ENCODE measurements at regions not wholly inside any gene's neighbourhood (a gene's known extent, or its start where the extent isn't known, plus 50 kb on each side); places are given as distances from the start of the nearest gene placed in this dataset.

- no peak for TF ChIP-seq GATA2 (IDR thresholded peaks at IDR 0.05; ENCODE audit: low read depth, low read length)
- TF ChIP-seq GATA3 (IDR thresholded peaks at IDR 0.05; ENCODE audit: low read depth, low read length), result no peak
Observed at GRCh38 chr22:49284056-49284784, 543.5 kb downstream of the BRD1 start.

GRCh38 chr22:49282596-49282995 is 545.1 kb downstream of the BRD1 start:
- TF ChIP-seq GATA3 (IDR thresholded peaks at IDR 0.05; ENCODE audit: low read depth, low read length) (no peak), GATA2 (IDR thresholded peaks at IDR 0.05; ENCODE audit: low read depth, low read length) (no peak)

GRCh38 chr22:49281467-49282340 is 546.0 kb downstream of the BRD1 start:
- TF ChIP-seq GATA2 (IDR thresholded peaks at IDR 0.05; ENCODE audit: low read depth, low read length), result no peak
- TF ChIP-seq GATA3 (IDR thresholded peaks at IDR 0.05; ENCODE audit: low read depth, low read length), result no peak

GRCh38 chr22:49278340-49278739 is 549.3 kb downstream of the BRD1 start:
- no peak for TF ChIP-seq GATA2 (IDR thresholded peaks at IDR 0.05; ENCODE audit: low read depth, low read length)
- TF ChIP-seq GATA3 (IDR thresholded peaks at IDR 0.05; ENCODE audit: low read depth, low read length), result no peak

- TF ChIP-seq GATA2 (IDR thresholded peaks at IDR 0.05; ENCODE audit: low read depth, low read length) (no peak), GATA3 (IDR thresholded peaks at IDR 0.05; ENCODE audit: low read depth, low read length) (no peak)
Observed at GRCh38 chr22:49276567-49276966, 551.1 kb downstream of the BRD1 start.

- TF ChIP-seq GATA3 (IDR thresholded peaks at IDR 0.05; ENCODE audit: low read depth, low read length), result no peak
- TF ChIP-seq GATA2 (IDR thresholded peaks at IDR 0.05; ENCODE audit: low read depth, low read length), result no peak
Observed at GRCh38 chr22:49274754-49275380, 552.8 kb downstream of the BRD1 start.

- TF ChIP-seq GATA3 (IDR thresholded peaks at IDR 0.05; ENCODE audit: low read depth, low read length) (no peak), GATA2 (IDR thresholded peaks at IDR 0.05; ENCODE audit: low read depth, low read length) (no peak)
Observed at GRCh38 chr22:49272546-49273125, 555.0 kb downstream of the BRD1 start.

- TF ChIP-seq GATA2 (IDR thresholded peaks at IDR 0.05; ENCODE audit: low read depth, low read length) (no peak), GATA3 (IDR thresholded peaks at IDR 0.05; ENCODE audit: low read depth, low read length) (no peak)
Observed at GRCh38 chr22:49271831-49272230, 555.8 kb downstream of the BRD1 start.

- TF ChIP-seq GATA2 (IDR thresholded peaks at IDR 0.05; ENCODE audit: low read depth, low read length) (no peak), GATA3 (IDR thresholded peaks at IDR 0.05; ENCODE audit: low read depth, low read length) (no peak)
Observed at GRCh38 chr22:49271369-49271727, 556.3 kb downstream of the BRD1 start.

GRCh38 chr22:49270595-49271368 is 556.9 kb downstream of the BRD1 start:
- TF ChIP-seq GATA3 (IDR thresholded peaks at IDR 0.05; ENCODE audit: low read depth, low read length) (no peak), GATA2 (IDR thresholded peaks at IDR 0.05; ENCODE audit: low read depth, low read length) (no peak)

- TF ChIP-seq GATA3 (IDR thresholded peaks at IDR 0.05; ENCODE audit: low read depth, low read length) (no peak), GATA2 (IDR thresholded peaks at IDR 0.05; ENCODE audit: low read depth, low read length) (no peak)
Observed at GRCh38 chr22:49269928-49270327, 557.7 kb downstream of the BRD1 start.

- TF ChIP-seq GATA3 (IDR thresholded peaks at IDR 0.05; ENCODE audit: low read depth, low read length) (no peak), GATA2 (IDR thresholded peaks at IDR 0.05; ENCODE audit: low read depth, low read length) (no peak)
Observed at GRCh38 chr22:49269371-49269770, 558.3 kb downstream of the BRD1 start.

- TF ChIP-seq GATA2 (IDR thresholded peaks at IDR 0.05; ENCODE audit: low read depth, low read length) (no peak), GATA3 (IDR thresholded peaks at IDR 0.05; ENCODE audit: low read depth, low read length) (no peak)
Observed at GRCh38 chr22:49268924-49269323, 558.7 kb downstream of the BRD1 start.
